Nephron progenitor cell (in vitro differentiated cells): ENCODE measurements at regions not wholly inside any gene's neighbourhood (a gene's known extent, or its start where the extent isn't known, plus 50 kb on each side); places are given as distances from the start of the nearest gene placed in this dataset.

Experiments used
- DNase-seq: peaks from one replicate; pipeline ENCODE4 v3.0.0; 2021
- H3K27ac Mint-ChIP-seq: 2 replicates; pipeline ENCODE4 v1.8.0; 2021; ENCODE audit warnings: mild to moderate bottlenecking, moderate library complexity, mixed read lengths
- H3K27me3 Mint-ChIP-seq: 2 replicates; pipeline ENCODE4 v1.8.0; 2021; ENCODE audit warnings: mild to moderate bottlenecking, low read depth, mixed read lengths; ENCODE audit not compliant: poor library complexity
- H3K36me3 Mint-ChIP-seq: 2 replicates; pipeline ENCODE4 v1.8.0; 2021; ENCODE audit warnings: low read depth, mixed read lengths
- H3K4me1 Mint-ChIP-seq: 2 replicates; pipeline ENCODE4 v1.8.0; 2021; ENCODE audit warnings: mixed read lengths
- H3K4me3 Mint-ChIP-seq: 2 replicates; pipeline ENCODE4 v1.8.0; 2021; ENCODE audit warnings: mild to moderate bottlenecking, moderate library complexity, mixed read lengths
- H3K9me3 Mint-ChIP-seq: 2 replicates; pipeline ENCODE4 v1.8.0; 2021; ENCODE audit warnings: mild to moderate bottlenecking, moderate library complexity, mixed read lengths
- CTCF ChIP-seq: fragments of 200-600 bp; sonication (generic); IDR thresholded peaks from 2 replicates; pipeline ENCODE4 v1.5.0; 2021; ENCODE audit warnings: antibody characterized with exemption

GRCh38 chrX:121802881-121803412 lies 755.5 kb downstream of the GLUD2 start:
- Mint-ChIP-seq H3K27ac (no peak overlapping the region), H3K4me1 (no peaks in the 10 kb centered on the region), H3K9me3 (peaks cover 38% of the 10 kb centered on the region), H3K36me3 (no peaks in the 10 kb centered on the region), H3K4me3 (no peak overlapping the region), H3K27me3 (no peaks in the 10 kb centered on the region)
- no peak for DNase-seq
- no peak for TF ChIP-seq CTCF

- Mint-ChIP-seq H3K36me3 (no peaks in the 10 kb centered on the region), H3K27me3 (no peaks in the 10 kb centered on the region), H3K4me3 (no peak overlapping the region), H3K27ac (no peak overlapping the region), H3K4me1 (no peaks in the 10 kb centered on the region), H3K9me3 (peaks cover 23% of the 10 kb centered on the region)
- no peak for DNase-seq
- TF ChIP-seq CTCF: no peak
Measured at GRCh38 chrX:121823406-121823805, 776.0 kb downstream of the GLUD2 start.

GRCh38 chrX:121831601-121832000 lies 784.2 kb downstream of the GLUD2 start:
- H3K27me3 Mint-ChIP-seq: no peaks in the 10 kb centered on the region
- H3K27ac Mint-ChIP-seq: no peak overlapping the region
- H3K4me3 Mint-ChIP-seq: no peak overlapping the region
- no peak for DNase-seq
- TF ChIP-seq CTCF: no peak
- H3K9me3 Mint-ChIP-seq: peaks cover 19% of the 10 kb centered on the region
- H3K36me3 Mint-ChIP-seq: no peaks in the 10 kb centered on the region
- no peaks in the 10 kb centered on the region for H3K4me1 Mint-ChIP-seq

- Mint-ChIP-seq H3K9me3 (peaks cover 18% of the 10 kb centered on the region), H3K27ac (no peak overlapping the region), H3K4me3 (no peak overlapping the region), H3K4me1 (no peaks in the 10 kb centered on the region), H3K36me3 (no peaks in the 10 kb centered on the region), H3K27me3 (no peaks in the 10 kb centered on the region)
- TF ChIP-seq CTCF: no peak
- no peak for DNase-seq
Measured at GRCh38 chrX:121832446-121832845, 785.0 kb downstream of the GLUD2 start.

- no peak for TF ChIP-seq CTCF
- no peaks in the 10 kb centered on the region for H3K36me3 Mint-ChIP-seq
- H3K27ac Mint-ChIP-seq: no peak overlapping the region
- no peaks in the 10 kb centered on the region for H3K4me1 Mint-ChIP-seq
- no peaks in the 10 kb centered on the region for H3K27me3 Mint-ChIP-seq
- H3K4me3 Mint-ChIP-seq: no peak overlapping the region
- no peak for DNase-seq
- H3K9me3 Mint-ChIP-seq: peaks cover 10% of the 10 kb centered on the region
Measured at GRCh38 chrX:121836000-121836399, 788.6 kb downstream of the GLUD2 start.

- Mint-ChIP-seq H3K9me3 (peaks cover 18% of the 10 kb centered on the region), H3K27ac (no peak overlapping the region), H3K27me3 (no peaks in the 10 kb centered on the region), H3K4me1 (no peaks in the 10 kb centered on the region), H3K4me3 (no peak overlapping the region), H3K36me3 (no peaks in the 10 kb centered on the region)
- no peak for DNase-seq
- TF ChIP-seq CTCF: no peak
Measured at GRCh38 chrX:121851033-121851432, 803.6 kb downstream of the GLUD2 start.
